ENCODE measurements at regions not wholly inside any gene's neighbourhood (a gene's known extent, or its start where the extent isn't known, plus 50 kb on each side); places are given as distances from the start of the nearest gene placed in this dataset.

DNA sequence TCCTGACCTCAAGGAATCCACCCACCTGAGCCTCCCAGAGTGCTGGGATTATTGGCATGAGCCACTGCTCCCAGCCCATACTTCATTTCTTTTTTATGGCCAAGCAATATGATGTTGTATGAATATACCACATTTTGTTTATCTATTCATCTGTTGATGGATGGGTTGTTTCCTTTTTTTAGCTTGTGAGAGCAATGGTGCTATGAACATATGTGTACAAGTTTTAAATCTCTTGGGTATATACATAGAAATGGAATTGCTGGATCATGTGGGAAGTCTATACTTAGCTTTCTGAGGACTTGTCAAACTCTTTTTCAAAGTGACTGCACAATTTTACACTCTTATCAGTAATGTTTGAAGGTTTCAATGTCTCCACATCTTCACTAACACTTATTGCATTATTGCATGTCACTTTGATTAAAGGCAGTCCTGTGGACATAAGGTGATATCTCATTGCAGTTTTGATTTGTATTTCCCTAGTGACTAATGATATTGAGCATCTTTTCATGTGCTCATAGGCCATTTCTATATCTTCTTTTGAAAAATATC is 167.1 kb upstream of the SPHKAP start:
- no peak for TF ChIP-seq EZH2 (IDR thresholded peaks at IDR 0.05; ENCODE audit: borderline replicate concordance, low read depth, low read length, severe bottlenecking)
- no peak for TF ChIP-seq POLR2AphosphoS5 (IDR thresholded peaks at IDR 0.05; ENCODE audit: insufficient read depth, low read depth, low read length)
- TF ChIP-seq, protein P1, sequence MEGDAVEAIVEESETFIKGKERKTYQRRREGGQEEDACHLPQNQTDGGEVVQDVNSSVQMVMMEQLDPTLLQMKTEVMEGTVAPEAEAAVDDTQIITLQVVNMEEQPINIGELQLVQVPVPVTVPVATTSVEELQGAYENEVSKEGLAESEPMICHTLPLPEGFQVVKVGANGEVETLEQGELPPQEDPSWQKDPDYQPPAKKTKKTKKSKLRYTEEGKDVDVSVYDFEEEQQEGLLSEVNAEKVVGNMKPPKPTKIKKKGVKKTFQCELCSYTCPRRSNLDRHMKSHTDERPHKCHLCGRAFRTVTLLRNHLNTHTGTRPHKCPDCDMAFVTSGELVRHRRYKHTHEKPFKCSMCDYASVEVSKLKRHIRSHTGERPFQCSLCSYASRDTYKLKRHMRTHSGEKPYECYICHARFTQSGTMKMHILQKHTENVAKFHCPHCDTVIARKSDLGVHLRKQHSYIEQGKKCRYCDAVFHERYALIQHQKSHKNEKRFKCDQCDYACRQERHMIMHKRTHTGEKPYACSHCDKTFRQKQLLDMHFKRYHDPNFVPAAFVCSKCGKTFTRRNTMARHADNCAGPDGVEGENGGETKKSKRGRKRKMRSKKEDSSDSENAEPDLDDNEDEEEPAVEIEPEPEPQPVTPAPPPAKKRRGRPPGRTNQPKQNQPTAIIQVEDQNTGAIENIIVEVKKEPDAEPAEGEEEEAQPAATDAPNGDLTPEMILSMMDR (IDR thresholded peaks at IDR 0.05; ENCODE audit: extremely low read depth in 1 of 2, insufficient read depth in 1 of 2, low read depth in 1 of 2, low read length in 2 of 2): no peak
- no peak for TF ChIP-seq JUN (IDR thresholded peaks at IDR 0.05; ENCODE audit: borderline replicate concordance, insufficient read depth, insufficient read length, low read depth)

Data from endothelial cell of umbilical vein (primary cell).